ENCODE measurements at regions not wholly inside any gene's neighbourhood (a gene's known extent, or its start where the extent isn't known, plus 50 kb on each side); places are given as distances from the start of the nearest gene placed in this dataset.
"Not testable (repeated sequence)": the region's sequence is repeated elsewhere in the genome, so short reads cannot be mapped to it uniquely, and the experiment has no call there.

DNA sequence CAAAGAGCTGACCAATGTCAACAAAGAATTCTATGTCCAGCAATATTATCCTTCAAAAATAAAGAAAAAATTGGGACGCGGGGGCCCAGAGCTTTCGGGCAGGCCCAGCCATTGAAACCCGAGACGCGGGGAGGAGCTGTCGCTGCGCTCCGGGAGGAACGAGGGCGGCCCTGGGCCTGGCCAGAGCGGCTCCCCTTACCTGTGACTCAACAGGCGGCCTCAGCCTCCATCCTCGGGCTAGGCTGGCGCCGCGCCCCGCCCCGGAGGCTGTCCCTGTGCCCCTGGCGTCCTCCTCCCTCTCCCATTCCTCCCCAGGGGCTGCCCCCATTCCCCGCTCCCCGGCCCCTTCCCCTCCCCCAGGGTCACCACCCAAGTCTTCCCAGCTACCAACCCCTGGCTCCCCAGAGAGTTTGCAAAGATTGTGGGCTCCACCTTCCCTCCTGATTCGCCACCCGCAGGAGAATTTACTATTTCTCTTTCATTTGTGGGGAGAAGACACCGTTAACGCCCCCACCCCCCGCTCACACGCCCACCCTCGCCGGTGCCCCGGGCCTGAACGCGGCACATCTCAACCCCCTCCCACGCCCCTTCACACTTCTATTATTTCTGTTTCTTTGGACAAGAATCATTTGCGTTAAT, 127.9 kb downstream of the ARRDC4 start:
- not testable (repeated sequence) for DNase-seq

DNA sequence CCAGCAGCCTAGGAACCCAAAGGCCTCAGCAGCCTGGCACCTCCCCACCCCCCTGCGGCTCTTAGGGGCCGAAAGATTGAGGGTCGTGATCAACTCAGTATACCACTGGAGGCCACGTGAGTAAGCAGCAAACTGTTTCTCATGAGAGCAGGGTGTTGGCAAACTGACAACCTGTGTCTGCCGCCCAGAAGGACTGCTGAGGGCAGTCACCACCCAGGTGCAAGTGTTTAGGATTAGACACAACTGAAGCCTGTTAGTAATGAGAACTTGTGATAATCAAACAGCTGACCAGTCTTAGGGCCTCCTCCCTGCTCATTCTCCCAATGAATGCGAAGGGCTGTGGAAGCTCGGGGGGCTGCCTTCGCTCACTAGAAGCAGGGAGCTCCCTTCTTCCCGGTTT, 128.8 kb downstream of the ARRDC4 start:
- not testable (repeated sequence) for DNase-seq

DNA sequence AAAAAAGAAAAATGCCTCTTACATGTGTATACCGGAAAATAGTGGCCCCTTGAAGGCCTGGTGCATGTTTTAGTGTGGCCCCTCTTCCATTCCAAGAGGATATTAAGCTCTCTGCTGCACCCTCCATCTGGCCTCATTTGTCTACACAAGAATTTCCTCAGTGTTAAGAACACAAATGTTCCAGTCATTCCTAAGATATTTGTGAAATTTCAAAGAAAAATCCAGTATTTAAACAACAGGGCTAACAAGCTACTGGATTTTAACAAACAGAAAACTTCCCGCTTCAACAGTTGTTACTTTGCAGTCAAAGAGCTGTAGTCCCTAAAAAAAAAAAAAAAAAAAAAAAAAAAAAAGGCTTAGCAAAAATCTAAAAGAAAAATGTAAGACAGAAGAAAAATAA, 137.5 kb downstream of the ARRDC4 start:
- DNase-seq, result not testable (repeated sequence)

DNA sequence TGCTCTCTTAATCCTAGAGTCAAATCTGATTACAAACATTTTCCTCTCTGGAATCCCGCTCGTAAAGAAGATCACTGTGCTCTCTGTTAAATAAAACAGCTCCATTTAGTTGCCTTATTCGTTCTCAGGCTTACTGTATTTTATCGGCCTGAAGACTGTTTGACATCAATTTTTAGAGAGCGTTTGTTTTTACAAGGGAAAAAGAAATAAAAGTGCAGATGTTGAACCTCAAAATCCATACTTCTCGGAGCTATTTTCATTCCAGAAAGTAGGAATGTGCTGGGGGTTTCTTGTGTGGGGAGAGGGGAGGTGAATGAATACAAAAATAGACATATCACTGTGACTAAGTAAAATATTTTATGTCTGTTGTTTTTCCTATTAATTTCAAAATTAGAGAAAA, 140.1 kb downstream of the ARRDC4 start:
- not testable (repeated sequence) for DNase-seq

DNA sequence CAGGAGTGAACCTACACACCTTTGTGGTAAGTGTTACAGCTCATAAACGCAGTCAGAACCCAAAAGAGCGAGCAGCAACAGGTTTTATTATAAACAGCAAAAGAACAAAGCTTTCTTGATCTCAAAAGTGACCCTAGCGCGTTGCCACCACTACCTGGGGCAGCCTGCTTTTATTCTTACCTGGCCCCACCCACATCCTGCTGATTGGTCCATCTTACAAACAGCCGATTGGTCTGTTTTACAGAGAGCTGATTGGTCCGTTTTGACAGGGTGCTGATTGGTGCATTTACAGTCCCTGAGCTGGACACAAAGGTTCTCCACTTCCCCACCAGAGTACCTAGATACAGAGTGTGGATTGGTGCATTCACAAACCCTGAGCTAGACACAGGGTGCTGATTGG, 143.1 kb downstream of the ARRDC4 start:
- DNase-seq, result no peak

DNA sequence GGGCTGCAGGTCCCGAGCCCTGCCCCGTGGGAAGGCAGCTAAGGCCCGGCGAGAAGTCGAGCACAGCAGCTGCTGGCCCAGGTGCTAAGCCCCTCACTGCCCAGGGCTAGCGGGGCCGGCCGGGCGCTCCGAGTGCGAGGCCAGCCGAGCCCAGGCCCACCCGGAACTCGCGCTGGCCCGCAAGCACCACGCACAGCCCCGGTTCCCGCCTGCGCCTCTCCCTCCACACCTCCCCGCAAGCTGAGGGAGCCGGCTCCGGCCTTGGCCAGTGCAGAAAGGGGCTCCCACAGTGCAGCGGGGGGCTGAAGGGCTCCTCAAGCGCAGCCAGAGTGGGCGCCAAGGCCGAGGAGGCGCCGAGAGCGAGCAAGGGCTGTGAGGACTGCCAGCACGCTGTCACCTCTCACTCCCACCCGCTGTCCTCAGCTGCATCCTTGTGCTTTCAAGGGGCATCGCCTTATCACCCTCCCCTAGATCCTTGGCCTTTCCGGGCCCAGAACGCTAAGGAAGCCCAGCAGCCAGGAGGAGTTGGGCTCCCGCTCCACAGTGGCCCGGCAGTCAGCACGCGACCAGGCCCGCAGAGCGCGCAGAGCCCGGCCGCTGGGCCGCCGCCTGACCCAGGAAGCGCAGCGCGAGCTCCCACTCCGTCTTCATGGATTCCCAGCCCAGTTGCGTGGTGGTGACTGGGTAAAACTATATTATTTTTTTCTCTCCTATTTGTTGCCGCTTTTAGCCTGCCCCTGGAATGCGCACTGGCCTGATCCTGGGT, 144.1 kb downstream of the ARRDC4 start:
- DNase-seq, result not testable (repeated sequence)

DNA sequence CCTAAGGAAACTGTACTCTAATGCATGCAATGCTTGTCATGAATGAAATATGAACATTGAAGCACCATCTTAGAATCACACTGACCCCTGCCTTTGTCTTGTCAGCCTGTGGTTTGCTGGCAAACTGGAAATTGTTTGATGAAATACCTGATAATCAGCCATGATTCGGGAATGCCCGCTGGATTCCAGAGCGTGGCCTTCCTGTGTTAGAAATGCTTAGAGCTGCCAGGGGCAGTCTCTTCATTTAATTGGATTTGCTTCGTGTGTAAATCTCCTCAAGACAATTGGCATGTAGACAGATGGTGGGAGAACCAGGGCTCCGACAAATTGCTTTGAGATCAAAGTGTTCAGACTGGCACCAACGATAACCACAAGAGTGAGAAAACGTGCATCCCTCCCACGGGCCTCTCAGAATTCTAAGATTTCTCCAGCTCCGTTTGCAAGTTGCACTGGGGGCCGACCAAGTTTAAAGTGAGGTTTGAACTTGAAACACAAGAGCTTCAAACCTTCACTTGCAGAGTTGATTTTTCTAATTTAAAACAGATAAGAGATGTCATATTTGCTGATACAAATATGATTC, 146.2 kb downstream of the ARRDC4 start:
- DNase-seq, result not testable (repeated sequence)

DNA sequence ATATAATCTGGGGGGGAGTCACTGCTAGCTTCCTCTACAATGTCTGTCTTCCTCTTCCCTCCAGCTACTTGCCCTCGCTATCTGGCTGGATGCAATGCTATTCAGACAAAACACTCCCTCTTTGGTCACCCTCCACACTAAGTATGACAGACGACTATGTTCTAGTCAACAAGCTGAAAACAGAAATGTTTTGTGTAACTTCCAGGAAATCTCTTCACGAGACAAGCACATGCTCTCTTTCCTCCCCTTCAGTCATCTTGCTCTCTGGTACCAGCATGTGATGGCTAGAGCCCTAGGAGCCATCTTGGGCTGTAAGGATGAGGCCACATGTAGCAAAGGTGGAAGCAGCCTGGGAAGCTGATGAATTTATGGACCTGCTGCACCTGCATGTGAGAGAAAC, 151.3 kb downstream of the ARRDC4 start:
- no peak for DNase-seq

DNA sequence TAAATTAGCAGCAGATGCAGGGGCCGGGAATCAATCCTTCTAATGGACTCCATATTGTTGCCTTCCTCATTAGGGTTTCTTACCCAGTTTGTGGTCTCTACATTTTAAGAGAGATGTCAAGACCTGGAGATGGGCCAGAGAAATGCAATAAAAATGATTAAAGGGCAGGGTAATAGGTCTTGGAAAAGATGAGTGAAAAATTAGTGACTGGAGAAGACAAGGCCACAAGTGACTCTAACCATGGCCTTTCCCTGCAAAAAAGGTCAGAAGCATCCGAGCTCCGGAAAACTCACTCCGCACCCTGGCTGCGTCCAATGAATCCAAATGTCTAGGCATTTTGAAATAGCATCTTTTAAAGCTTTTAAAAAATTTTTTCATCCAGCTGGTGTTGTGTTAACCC, 152.8 kb downstream of the ARRDC4 start:
- DNase-seq, result no peak

DNA sequence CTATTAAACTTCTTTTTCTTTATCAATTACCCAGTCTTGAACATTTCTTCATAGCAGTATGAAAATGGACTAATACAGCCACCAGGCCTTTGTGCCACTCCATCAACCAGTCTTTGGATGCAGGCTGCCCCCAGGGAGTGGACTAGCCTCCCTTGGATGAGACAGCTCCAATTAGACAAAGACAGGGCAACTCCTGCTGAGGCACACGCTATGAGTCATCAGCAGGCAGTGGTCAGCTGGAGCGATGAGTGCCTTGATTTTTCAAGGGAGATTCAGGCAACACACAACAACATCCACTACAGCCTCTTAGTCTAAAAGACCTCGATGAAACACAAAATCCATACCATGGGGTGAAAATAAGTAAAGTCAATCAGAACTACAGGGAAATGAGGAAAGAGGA, 160.1 kb downstream of the ARRDC4 start:
- no peak for DNase-seq

DNA sequence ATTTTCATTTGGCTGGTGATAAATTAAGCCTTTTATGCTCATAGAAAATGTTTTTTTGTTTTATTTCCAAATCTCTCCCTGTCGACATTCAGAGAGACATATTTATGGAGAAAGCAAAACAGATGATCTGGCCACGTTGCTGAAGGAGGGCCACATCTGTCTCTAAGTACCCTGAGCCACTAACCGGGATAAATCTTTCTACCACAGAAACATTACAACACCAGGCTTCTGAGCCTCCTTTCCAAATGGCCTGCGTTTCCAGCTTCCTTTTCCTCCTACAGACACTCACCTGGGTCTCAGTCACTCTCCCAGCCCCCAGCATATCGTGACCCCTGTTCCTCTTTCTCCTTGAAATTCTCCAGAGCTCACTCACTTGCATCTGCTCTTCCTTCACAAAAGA, 161.0 kb downstream of the ARRDC4 start:
- DNase-seq, result no peak

DNA sequence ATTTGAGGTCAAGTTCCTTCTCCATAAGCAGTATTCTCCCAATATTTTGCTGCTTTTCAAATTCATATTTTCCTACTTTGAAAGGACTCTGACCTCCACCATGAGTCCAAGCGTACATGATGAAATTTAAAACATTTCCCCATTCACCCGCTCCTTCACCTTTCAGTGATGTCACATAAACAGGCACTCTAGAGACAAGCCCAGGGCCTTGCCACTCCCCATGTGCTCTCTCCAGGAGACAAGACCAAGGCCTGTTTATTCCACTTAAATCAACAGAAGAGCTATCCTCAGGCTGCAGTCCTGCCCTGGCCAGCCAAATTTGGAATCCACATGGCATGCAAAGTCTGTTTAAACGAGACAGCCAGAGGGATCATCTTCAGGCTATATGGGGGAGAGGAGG, 161.5 kb downstream of the ARRDC4 start:
- DNase-seq, result no peak

DNA sequence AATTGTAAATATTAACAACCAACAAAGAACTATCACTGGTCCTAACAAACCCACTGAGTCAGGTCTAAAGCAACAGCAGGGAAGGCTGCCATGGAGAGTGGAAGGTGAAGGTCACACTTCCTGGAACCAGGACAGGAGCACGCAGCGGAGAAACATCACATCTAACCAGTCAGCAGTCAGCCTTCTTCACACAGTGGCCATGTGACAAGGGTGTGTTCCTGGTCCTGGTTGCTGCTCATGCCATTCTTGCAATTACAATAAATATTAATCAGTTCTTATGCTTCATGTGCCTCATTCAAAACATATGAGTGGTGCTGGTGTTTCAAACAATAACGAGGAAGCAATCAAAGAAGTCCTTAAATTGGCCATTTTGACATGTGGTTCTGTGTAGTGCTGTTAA, 162.8 kb downstream of the ARRDC4 start:
- no peak for DNase-seq

DNA sequence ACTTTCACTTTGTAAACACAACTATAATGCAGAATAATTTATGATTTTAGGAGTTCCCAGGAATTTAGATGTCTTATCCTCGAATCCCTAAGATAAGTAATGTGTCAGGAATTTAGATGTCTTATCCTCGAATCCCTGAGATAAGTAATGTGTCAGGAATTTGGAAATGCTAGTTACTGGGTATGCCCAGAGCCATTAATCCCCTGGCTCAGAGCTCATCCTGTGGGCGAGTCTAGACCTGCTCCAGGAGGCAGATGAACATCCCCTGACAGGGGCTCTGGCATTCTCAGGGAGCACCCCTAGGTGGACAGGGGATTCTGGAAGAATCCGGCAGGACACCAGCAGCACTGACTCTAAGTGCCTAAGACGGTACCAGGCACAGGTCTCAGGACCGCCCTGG, 163.3 kb downstream of the ARRDC4 start:
- no peak for DNase-seq

DNA sequence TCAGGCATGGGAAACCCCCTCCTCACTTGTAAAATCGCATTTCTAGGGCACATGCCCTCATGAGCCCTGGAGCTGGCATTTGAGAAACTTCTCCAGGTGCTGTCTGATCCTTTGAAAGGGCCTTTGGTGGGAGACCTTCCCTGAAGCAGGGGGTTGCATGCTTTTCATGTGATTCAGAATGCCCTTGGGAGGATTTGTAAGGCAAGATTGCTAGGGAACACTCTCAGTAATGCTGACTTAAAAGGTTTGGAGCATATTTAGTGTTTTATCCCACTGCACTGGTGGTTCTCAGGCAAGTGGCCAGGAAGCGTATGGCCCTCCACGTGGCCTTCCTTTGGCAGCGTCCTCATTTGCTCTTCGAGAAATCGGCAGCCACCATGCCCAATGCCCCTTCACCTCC, 164.1 kb downstream of the ARRDC4 start:
- DNase-seq, result no peak

DNA sequence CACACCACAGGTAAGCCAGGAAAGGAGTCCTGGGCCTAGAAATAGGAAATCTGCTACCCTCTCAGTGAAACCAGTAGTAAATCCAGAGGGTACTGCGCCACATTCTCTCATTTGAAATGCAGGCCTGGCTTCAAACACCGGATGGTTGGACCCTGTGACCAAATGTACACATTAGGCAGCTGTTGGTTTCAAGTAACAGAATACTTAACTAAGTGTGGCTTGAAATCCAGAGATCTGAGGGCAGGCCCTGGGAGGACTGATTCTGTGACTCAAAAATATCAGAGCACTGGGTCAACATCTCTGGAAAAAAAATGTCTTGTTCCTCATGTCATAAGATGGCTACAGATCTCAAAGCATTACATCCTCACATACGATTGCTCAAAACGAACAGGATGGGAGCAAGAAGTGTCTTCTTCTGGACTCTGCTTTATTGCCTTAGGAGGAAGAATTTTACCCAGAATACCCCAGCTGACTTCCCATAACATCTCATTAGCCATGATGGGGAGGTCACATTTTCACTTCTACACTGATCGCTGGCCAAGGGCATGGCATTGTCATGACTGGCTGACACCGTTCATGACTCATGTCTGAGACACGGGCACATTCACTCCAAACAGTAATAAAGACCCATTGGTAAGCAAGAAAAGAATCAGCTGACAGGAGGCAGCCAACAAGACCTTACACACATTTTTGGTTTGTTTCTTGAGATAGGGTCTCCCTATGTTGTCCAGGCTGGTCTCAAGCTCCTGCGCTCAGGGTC, 166.0 kb downstream of the ARRDC4 start:
- DNase-seq, result no peak

DNA sequence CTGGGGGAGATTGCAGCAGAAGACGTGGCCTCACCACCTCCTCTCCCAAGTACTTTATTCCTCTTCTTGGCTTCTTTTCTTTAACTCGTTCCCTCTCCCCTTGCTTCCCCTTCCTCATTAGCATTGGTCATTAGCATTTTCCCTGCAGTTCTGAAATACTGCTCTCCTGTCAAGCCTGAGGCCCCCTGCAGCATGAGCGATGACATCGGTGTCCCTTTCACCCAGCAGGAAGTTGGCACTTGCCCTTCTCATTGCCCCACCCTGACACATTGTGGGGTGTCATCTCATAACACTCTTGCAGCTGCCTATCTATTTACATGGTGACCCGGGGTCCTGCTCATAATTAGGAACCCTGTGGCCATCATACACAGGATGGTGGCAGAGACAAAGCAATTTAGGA, 167.1 kb downstream of the ARRDC4 start:
- no peak for DNase-seq

DNA sequence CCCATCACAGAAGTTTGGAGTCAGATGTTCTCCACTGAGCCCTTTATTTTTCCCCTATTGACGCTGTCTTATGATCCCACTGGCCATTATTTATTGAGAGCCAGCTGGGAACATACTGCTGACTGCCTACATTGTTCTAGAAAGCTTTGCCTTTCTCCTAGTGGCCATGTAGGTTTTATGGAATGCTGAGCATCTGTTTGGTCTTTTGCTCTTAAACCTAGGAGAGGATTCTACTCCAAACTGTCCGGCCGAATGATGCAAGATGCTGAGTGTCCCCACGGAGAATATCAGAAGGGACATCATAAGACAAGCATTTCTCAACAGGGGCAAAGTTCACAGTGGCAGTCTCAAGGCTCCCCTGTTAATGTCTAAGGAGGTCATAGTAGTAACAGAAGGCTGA, 171.4 kb downstream of the ARRDC4 start:
- no peak for DNase-seq

DNA sequence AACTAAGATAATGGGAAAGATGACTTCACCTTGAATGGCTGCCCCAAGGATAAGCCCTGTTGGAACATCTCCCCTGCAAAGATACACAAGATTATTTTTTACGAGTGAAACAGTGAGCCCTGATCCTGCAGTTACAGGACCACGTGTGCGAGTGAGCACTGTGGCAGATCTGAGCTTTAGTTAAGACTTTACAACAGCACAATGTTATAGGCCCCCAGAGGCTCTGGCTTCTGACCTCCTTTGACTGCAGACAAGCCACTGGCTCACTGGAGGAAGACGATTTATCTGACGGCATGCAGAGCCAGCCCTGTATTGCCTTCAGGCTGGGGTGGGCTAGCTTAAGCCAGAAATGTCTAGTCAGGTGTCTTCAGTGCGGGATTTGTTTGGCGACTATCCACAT, 174.4 kb downstream of the ARRDC4 start:
- DNase-seq, result no peak

DNA sequence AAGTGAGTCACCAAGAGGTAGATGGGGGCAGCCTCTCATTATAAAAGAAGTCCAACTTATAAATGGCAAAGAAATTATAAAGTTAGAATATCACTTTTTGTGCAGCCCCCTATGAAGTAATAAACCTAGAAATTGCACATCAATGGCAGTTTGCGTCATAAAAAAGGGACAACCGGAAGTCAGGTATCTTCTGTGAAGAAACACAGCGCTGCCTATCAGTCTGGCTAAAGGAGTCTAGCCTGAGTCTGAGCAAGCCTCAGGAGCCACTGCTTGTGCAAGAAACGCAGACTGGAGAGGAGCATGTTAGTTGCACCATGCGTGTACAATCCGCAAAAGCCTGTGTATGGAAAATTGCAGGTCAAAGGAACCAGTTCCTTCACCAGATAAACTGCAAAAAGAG, 178.4 kb downstream of the ARRDC4 start:
- DNase-seq, result no peak

DNA sequence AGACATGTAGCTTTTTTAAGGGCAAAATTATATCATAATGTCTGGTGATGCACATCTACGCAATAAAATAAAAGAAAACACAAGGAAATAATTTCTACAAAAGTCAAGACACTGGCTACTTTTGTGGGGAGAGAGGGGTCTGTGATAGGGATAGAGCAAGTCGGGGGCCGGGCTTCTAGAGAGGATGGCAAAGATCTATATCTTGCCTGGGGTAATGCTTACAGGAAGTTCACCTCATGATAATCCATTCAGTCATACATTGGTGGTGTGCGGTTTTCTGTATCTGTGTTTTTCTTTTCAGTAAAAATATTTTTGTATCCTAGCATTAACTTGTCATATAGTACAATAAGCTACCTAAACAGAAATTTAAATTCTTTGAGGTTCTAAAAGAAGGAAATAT, 178.8 kb downstream of the ARRDC4 start:
- no peak for DNase-seq

DNA sequence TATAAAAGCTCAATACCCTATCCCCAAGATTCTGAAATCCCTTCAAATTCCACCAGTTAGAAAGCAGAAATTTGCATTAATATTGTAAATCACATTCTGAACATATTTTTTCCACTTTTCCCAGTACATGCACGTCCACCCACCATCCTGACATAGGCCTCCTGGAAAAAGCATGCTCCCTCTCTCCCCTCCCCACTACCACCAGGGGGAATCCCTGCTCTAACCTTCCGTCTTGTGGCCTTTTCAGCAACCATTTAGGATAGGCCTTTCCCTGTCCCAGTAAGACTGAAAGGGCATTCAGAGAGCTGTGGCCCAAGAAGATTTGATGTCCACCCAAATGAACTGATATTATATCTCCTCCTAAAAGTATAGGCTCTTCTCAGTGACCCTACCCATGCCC, 182.1 kb downstream of the ARRDC4 start:
- DNase-seq, result no peak

DNA sequence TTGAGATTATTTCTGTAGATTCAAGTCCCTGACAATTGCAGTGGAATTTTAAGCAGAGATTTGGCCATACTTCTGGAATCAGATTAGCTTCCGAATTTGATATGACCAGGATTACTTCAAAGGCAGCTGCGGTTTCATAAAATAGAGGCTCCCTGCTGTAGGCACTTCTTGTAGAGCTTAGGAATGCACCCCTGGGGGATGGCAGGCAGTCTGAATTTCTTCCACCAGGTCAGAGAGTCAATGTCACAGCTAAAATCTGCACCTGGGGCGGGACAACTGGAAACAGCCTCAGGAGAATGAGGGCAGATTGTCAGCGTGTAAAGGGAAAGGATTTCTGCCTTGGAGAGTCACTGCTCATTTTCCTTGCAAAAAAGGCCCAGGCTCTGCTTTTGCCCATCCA, 182.6 kb downstream of the ARRDC4 start:
- no peak for DNase-seq

DNA sequence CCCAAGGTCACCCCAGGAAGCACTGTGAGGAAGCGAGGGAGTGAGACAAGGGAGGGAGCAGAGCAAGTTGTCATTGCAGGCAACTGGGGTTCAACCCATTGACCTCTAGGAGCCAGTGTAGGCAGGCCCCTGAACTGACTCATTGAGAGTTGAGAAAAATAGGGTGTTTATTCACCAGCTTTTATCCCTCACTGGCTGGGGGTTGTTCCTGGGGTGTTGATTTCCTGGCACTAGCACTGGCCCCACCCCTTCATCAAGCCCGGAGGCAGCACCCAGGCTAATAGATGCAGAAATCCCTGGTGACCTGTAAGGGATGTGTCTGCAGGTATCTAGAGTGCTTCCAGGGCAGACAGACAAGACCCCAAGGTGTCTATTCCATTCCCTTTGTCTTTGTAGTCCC, 183.9 kb downstream of the ARRDC4 start:
- DNase-seq, result no peak

Measured in right forelimb (tissue), 1 donor.